ENCODE measurements at regions not wholly inside any gene's neighbourhood (a gene's known extent, or its start where the extent isn't known, plus 50 kb on each side); places are given as distances from the start of the nearest gene placed in this dataset.

- no peaks in the 10 kb centered on the region for H3K9me3 Mint-ChIP-seq (ENCODE audit: low read depth)
- no peak for DNase-seq (ENCODE audit: low spot score)
- H3K27me3 Mint-ChIP-seq (ENCODE audit: low read depth) = peaks cover 27% of the 10 kb centered on the region
- H3K27ac Mint-ChIP-seq (ENCODE audit: unreplicated experiment) = no peak overlapping the region
- H3K36me3 Mint-ChIP-seq (ENCODE audit: low read depth) = no peaks in the 10 kb centered on the region
- no peak overlapping the region for H3K4me3 Mint-ChIP-seq (ENCODE audit: unreplicated experiment)
- H3K4me1 Mint-ChIP-seq (ENCODE audit: low read depth) = no peaks in the 10 kb centered on the region
- TF ChIP-seq, protein P1, sequence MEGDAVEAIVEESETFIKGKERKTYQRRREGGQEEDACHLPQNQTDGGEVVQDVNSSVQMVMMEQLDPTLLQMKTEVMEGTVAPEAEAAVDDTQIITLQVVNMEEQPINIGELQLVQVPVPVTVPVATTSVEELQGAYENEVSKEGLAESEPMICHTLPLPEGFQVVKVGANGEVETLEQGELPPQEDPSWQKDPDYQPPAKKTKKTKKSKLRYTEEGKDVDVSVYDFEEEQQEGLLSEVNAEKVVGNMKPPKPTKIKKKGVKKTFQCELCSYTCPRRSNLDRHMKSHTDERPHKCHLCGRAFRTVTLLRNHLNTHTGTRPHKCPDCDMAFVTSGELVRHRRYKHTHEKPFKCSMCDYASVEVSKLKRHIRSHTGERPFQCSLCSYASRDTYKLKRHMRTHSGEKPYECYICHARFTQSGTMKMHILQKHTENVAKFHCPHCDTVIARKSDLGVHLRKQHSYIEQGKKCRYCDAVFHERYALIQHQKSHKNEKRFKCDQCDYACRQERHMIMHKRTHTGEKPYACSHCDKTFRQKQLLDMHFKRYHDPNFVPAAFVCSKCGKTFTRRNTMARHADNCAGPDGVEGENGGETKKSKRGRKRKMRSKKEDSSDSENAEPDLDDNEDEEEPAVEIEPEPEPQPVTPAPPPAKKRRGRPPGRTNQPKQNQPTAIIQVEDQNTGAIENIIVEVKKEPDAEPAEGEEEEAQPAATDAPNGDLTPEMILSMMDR (IDR thresholded peaks at IDR 0.05) = peak; percentile 99
These were observed 503.3 kb upstream of the FAM241A start for GRCh38 chr4:111641813-111642579.

DNA sequence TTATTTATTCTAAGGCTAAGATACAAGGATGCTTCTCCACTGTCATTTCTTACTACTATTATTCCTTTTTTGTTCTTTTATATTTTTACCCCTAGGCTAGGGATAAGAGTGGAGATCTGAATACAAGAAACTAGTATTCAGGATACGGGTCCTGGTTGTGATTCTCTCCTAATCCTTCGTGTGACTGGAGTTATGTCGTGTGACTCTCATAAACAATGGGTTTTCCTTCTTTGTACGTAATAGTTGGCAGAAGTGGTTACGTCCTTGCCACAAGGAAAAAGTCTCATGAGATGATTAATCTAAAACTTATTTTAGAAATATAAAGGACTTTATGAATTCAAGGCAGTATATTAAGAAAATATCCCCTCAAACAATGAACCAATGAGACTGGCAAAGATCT, 497.2 kb upstream of the FAM241A start:
- no peak for DNase-seq (ENCODE audit: low spot score)
- no peak overlapping the region for H3K4me3 Mint-ChIP-seq (ENCODE audit: unreplicated experiment)

DNA sequence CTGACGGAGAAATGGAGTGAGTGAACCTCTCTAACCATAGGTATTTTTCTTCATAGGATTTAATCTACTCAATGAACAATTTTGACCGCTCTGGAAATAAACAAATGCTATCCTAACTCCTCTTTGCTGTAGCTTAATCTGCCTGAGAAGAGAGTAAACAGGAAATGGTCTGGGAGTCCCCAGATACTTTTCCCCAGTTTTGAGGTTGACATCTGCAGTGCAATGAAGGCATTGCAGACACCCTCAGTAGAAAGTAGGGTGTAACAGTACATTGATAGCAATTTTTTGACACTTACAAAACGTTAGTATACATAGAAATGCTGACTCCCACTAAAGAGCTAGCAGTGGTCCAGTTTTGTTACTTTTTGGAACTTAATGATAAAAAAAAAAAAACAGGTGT, 495.9 kb upstream of the FAM241A start:
- no peak for DNase-seq (ENCODE audit: low spot score)
- TF ChIP-seq, protein P1 (IDR thresholded peaks at IDR 0.05) = no peak

More for the DNA sequence above, 497.2 kb upstream of the FAM241A start:
- Mint-ChIP-seq H3K27me3 (ENCODE audit: low read depth) (peaks cover 29% of the 10 kb centered on the region), H3K9me3 (ENCODE audit: low read depth) (no peaks in the 10 kb centered on the region), H3K4me1 (ENCODE audit: low read depth) (no peaks in the 10 kb centered on the region), H3K36me3 (ENCODE audit: low read depth) (no peaks in the 10 kb centered on the region), H3K27ac (ENCODE audit: unreplicated experiment) (no peak overlapping the region)
- TF ChIP-seq, protein P1 (IDR thresholded peaks at IDR 0.05) = no peak

GRCh38 chr4:111650146-111650545, 495.1 kb upstream of the FAM241A start:
- peaks cover 33% of the 10 kb centered on the region for H3K27me3 Mint-ChIP-seq (ENCODE audit: low read depth)
- TF ChIP-seq, protein P1 (IDR thresholded peaks at IDR 0.05) = no peak
- H3K36me3 Mint-ChIP-seq (ENCODE audit: low read depth) = no peaks in the 10 kb centered on the region
- no peak overlapping the region for H3K4me3 Mint-ChIP-seq (ENCODE audit: unreplicated experiment)
- H3K4me1 Mint-ChIP-seq (ENCODE audit: low read depth) = no peaks in the 10 kb centered on the region
- H3K9me3 Mint-ChIP-seq (ENCODE audit: low read depth) = no peaks in the 10 kb centered on the region
- DNase-seq (ENCODE audit: low spot score) = no peak
- H3K27ac Mint-ChIP-seq (ENCODE audit: unreplicated experiment) = no peak overlapping the region

More for the DNA sequence above, 495.9 kb upstream of the FAM241A start:
- no peak overlapping the region for H3K27ac Mint-ChIP-seq (ENCODE audit: unreplicated experiment)
- H3K4me3 Mint-ChIP-seq (ENCODE audit: unreplicated experiment) = no peak overlapping the region
- peaks cover 33% of the 10 kb centered on the region for H3K27me3 Mint-ChIP-seq (ENCODE audit: low read depth)
- no peaks in the 10 kb centered on the region for H3K4me1 Mint-ChIP-seq (ENCODE audit: low read depth)
- no peaks in the 10 kb centered on the region for H3K9me3 Mint-ChIP-seq (ENCODE audit: low read depth)
- no peaks in the 10 kb centered on the region for H3K36me3 Mint-ChIP-seq (ENCODE audit: low read depth)

GRCh38 chr4:111650674-111651086, 494.6 kb upstream of the FAM241A start:
- Mint-ChIP-seq H3K36me3 (ENCODE audit: low read depth) (no peaks in the 10 kb centered on the region), H3K27ac (ENCODE audit: unreplicated experiment) (no peak overlapping the region), H3K4me1 (ENCODE audit: low read depth) (no peaks in the 10 kb centered on the region), H3K4me3 (ENCODE audit: unreplicated experiment) (no peak overlapping the region), H3K27me3 (ENCODE audit: low read depth) (peaks cover 32% of the 10 kb centered on the region), H3K9me3 (ENCODE audit: low read depth) (no peaks in the 10 kb centered on the region)
- TF ChIP-seq, protein P1 (IDR thresholded peaks at IDR 0.05) = no peak
- DNase-seq (ENCODE audit: low spot score) = no peak
